ENCODE measurements at regions not wholly inside any gene's neighbourhood (a gene's known extent, or its start where the extent isn't known, plus 50 kb on each side); places are given as distances from the start of the nearest gene placed in this dataset.

DNA sequence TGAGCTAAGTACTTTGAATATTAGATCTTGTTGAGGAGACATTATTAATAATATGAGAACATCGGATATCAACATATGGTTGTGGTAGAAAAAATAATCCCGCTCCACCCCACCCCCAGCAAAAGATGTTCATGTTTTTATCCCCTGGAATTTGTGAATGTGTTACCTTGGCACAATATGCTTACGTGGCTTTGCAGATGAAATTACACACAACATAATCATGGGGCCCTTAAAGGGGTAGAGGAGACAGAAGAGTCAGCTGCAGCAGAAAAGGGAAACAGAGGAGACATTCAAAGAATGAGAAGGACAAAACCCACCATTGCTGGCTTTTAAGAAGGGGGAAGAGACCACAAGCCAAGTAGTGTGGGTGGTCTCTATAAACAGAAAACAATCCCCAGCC, 104.1 kb downstream of the SEC16B start:
- H3K4me2 ChIP-seq (ENCODE audit: low read length), result no peak overlapping the region
- H3K4me1 ChIP-seq (ENCODE audit: control insufficient read depth, insufficient read depth, low read length), result no peaks in the 10 kb centered on the region
- no peak overlapping the region for H3K4me3 ChIP-seq (ENCODE audit: low read length)
- no peak overlapping the region for H3K9ac ChIP-seq (ENCODE audit: low read depth, low read length)
- no peaks in the 10 kb centered on the region for H3K36me3 ChIP-seq (ENCODE audit: insufficient read depth, low read length)
- no peaks in the 10 kb centered on the region for H3K27me3 ChIP-seq (ENCODE audit: control insufficient read depth, insufficient read depth, low read length)
- H3K9me3 ChIP-seq (replicated peaks; ENCODE audit: low read length), result no peaks in the 10 kb centered on the region

DNA sequence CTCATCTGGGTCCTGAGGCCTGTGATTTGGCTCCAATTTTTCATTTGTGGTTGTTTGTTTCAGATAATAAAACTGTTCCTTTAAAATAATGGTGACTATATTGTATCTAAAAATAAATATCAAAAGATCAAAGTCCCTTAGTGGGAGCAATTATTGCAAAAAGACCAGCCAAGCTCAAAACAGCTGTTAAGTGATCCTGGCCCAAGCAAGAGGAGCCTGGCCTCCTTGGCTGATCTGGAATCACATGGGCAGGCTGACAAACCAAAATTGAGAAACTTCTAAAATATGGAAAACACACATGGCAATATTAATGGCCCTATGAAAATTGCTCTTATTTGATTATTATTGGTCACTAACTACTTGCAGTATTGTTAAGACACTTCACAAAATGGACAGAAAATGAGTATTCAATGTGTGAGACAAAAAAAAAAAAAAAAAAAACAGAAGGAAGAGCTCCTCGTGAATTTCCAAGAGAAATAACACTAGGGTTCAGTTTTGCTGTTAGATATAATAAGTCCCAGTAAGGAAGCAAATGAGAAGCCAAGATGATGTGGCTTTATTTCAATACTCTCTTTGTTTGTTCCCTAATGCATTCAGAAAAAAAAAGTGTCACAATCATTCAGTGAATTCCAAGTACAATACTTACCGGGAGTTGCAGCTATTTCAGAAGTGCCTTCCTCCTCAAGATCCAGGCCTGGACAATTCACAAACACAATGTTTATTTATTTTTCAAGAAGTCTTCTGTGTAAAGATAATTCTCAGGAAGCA, 105.1 kb downstream of the SEC16B start:
- Histone ChIP-seq H3K36me3 (ENCODE audit: insufficient read depth, low read length) (no peaks in the 10 kb centered on the region), H3K27me3 (ENCODE audit: control insufficient read depth, insufficient read depth, low read length) (no peaks in the 10 kb centered on the region), H3K4me3 (ENCODE audit: low read length) (no peak overlapping the region), H3K4me2 (ENCODE audit: low read length) (no peak overlapping the region), H3K9me3 (replicated peaks; ENCODE audit: low read length) (no peaks in the 10 kb centered on the region), H3K4me1 (ENCODE audit: control insufficient read depth, insufficient read depth, low read length) (no peaks in the 10 kb centered on the region), H3K9ac (ENCODE audit: low read depth, low read length) (no peak overlapping the region)

DNA sequence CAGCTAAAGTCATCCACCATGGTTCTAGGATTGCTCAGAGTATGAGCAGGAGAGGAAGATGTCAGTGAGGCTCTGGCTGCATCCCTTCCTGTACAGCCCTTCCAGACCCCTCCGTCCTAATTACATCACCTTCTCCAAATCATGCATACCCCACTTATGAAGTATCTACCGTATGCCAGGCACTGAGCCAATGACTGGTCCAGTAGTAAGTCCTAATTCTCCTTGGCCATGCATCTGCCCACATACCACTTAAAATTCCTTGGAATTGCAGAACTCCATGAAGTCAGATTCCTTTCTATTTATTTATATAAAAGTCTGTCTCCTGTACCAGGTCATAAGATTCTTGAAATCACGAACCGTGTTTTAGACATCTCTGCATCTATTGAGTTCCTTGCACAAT, 106.1 kb downstream of the SEC16B start:
- Histone ChIP-seq H3K4me1 (ENCODE audit: control insufficient read depth, insufficient read depth, low read length) (peaks cover 2% of the 10 kb centered on the region), H3K4me3 (ENCODE audit: low read length) (no peak overlapping the region), H3K9ac (ENCODE audit: low read depth, low read length) (no peak overlapping the region), H3K27me3 (ENCODE audit: control insufficient read depth, insufficient read depth, low read length) (no peaks in the 10 kb centered on the region), H3K36me3 (ENCODE audit: insufficient read depth, low read length) (no peaks in the 10 kb centered on the region), H3K9me3 (replicated peaks; ENCODE audit: low read length) (no peaks in the 10 kb centered on the region), H3K4me2 (ENCODE audit: low read length) (no peak overlapping the region)

GRCh38 chr1:177862916-177863315, 106.9 kb downstream of the SEC16B start:
- Histone ChIP-seq H3K4me1 (ENCODE audit: control insufficient read depth, insufficient read depth, low read length) (peaks cover 8% of the 10 kb centered on the region), H3K4me3 (ENCODE audit: low read length) (no peak overlapping the region), H3K9me3 (replicated peaks; ENCODE audit: low read length) (no peaks in the 10 kb centered on the region), H3K36me3 (ENCODE audit: insufficient read depth, low read length) (no peaks in the 10 kb centered on the region), H3K4me2 (ENCODE audit: low read length) (no peak overlapping the region), H3K9ac (ENCODE audit: low read depth, low read length) (no peak overlapping the region), H3K27me3 (ENCODE audit: control insufficient read depth, insufficient read depth, low read length) (no peaks in the 10 kb centered on the region)

- H3K36me3 ChIP-seq (ENCODE audit: insufficient read depth, low read length), result no peaks in the 10 kb centered on the region
- no peaks in the 10 kb centered on the region for H3K9me3 ChIP-seq (replicated peaks; ENCODE audit: low read length)
- H3K4me1 ChIP-seq (ENCODE audit: control insufficient read depth, insufficient read depth, low read length), result peaks cover 8% of the 10 kb centered on the region
- H3K4me2 ChIP-seq (ENCODE audit: low read length), result no peak overlapping the region
- no peak overlapping the region for H3K9ac ChIP-seq (ENCODE audit: low read depth, low read length)
- no peaks in the 10 kb centered on the region for H3K27me3 ChIP-seq (ENCODE audit: control insufficient read depth, insufficient read depth, low read length)
- no peak overlapping the region for H3K4me3 ChIP-seq (ENCODE audit: low read length)
These were observed 110.3 kb downstream of the SEC16B start for GRCh38 chr1:177859572-177859971.

DNA sequence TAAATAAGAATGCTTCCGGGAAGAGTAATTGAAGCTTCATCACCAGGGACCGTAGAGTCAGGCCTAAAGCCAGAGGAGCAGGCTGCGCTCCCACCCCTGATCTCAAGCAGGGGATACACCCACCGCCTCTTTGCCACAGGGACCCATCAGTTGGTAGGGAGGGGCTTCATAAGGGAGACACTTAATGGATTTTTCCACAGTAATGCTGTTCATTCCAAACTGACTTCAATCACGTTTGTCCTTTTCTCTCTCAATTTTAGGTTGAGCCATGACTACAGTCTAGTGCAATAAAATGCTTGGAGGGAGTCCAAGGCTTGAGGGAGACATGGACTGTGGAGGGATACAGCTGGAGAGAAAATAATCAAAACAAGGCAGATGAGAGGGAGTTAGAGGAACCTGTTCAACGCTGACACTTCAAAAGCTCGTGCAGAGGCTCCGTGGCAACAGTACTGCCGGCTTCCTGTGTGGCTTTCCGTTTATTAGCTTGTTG, 111.5 kb downstream of the SEC16B start:
- Histone ChIP-seq H3K4me2 (ENCODE audit: low read length) (peak overlapping the region; percentile 26), H3K4me3 (ENCODE audit: low read length) (no peak overlapping the region), H3K9ac (ENCODE audit: low read depth, low read length) (no peak overlapping the region), H3K9me3 (replicated peaks; ENCODE audit: low read length) (no peaks in the 10 kb centered on the region), H3K36me3 (ENCODE audit: insufficient read depth, low read length) (no peaks in the 10 kb centered on the region), H3K4me1 (ENCODE audit: control insufficient read depth, insufficient read depth, low read length) (peaks cover 8% of the 10 kb centered on the region), H3K27me3 (ENCODE audit: control insufficient read depth, insufficient read depth, low read length) (no peaks in the 10 kb centered on the region)

DNA sequence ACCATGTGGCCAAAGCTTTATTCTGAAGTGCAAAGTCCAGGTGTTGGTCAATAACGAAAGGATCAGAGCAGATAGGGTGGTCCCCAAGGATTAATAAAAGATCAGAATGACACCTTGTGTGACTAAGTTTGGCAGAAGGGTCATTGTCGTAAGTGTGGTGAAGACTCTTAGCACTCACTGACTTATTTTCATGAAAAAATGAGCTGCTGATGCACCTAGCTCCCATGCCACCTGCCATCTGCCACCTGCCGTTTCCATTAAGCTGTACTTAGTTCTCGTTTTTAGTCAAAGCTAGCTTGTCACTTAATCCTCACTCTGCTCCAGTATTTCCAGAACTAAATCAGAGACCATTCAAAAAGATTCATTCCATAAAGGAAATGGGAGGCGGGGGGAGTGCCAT, 112.6 kb downstream of the SEC16B start:
- Histone ChIP-seq H3K27me3 (ENCODE audit: control insufficient read depth, insufficient read depth, low read length) (no peaks in the 10 kb centered on the region), H3K36me3 (ENCODE audit: insufficient read depth, low read length) (no peaks in the 10 kb centered on the region), H3K4me3 (ENCODE audit: low read length) (no peak overlapping the region), H3K9me3 (replicated peaks; ENCODE audit: low read length) (no peaks in the 10 kb centered on the region), H3K4me2 (ENCODE audit: low read length) (no peak overlapping the region), H3K4me1 (ENCODE audit: control insufficient read depth, insufficient read depth, low read length) (peaks cover 8% of the 10 kb centered on the region), H3K9ac (ENCODE audit: low read depth, low read length) (no peak overlapping the region)

GRCh38 chr1:177854951-177855350, 114.9 kb downstream of the SEC16B start:
- H3K4me2 ChIP-seq (ENCODE audit: low read length), result no peak overlapping the region
- no peaks in the 10 kb centered on the region for H3K9me3 ChIP-seq (replicated peaks; ENCODE audit: low read length)
- no peak overlapping the region for H3K9ac ChIP-seq (ENCODE audit: low read depth, low read length)
- no peaks in the 10 kb centered on the region for H3K36me3 ChIP-seq (ENCODE audit: insufficient read depth, low read length)
- H3K27me3 ChIP-seq (ENCODE audit: control insufficient read depth, insufficient read depth, low read length), result no peaks in the 10 kb centered on the region
- no peak overlapping the region for H3K4me3 ChIP-seq (ENCODE audit: low read length)
- H3K4me1 ChIP-seq (ENCODE audit: control insufficient read depth, insufficient read depth, low read length), result peaks cover 8% of the 10 kb centered on the region

- Histone ChIP-seq H3K4me1 (ENCODE audit: control insufficient read depth, insufficient read depth, low read length) (peaks cover 19% of the 10 kb centered on the region), H3K36me3 (ENCODE audit: insufficient read depth, low read length) (no peaks in the 10 kb centered on the region), H3K9ac (ENCODE audit: low read depth, low read length) (no peak overlapping the region), H3K4me2 (ENCODE audit: low read length) (no peak overlapping the region), H3K4me3 (ENCODE audit: low read length) (no peak overlapping the region), H3K9me3 (replicated peaks; ENCODE audit: low read length) (no peaks in the 10 kb centered on the region), H3K27me3 (ENCODE audit: control insufficient read depth, insufficient read depth, low read length) (no peaks in the 10 kb centered on the region)
These were observed 120.1 kb downstream of the SEC16B start for GRCh38 chr1:177849579-177850290.

- Histone ChIP-seq H3K36me3 (ENCODE audit: insufficient read depth, low read length) (no peaks in the 10 kb centered on the region), H3K27me3 (ENCODE audit: control insufficient read depth, insufficient read depth, low read length) (no peaks in the 10 kb centered on the region), H3K9ac (ENCODE audit: low read depth, low read length) (no peak overlapping the region), H3K4me3 (ENCODE audit: low read length) (no peak overlapping the region), H3K4me2 (ENCODE audit: low read length) (no peak overlapping the region), H3K4me1 (ENCODE audit: control insufficient read depth, insufficient read depth, low read length) (peaks cover 19% of the 10 kb centered on the region), H3K9me3 (replicated peaks; ENCODE audit: low read length) (no peaks in the 10 kb centered on the region)
These were observed 120.7 kb downstream of the SEC16B start for GRCh38 chr1:177849130-177849529.

DNA sequence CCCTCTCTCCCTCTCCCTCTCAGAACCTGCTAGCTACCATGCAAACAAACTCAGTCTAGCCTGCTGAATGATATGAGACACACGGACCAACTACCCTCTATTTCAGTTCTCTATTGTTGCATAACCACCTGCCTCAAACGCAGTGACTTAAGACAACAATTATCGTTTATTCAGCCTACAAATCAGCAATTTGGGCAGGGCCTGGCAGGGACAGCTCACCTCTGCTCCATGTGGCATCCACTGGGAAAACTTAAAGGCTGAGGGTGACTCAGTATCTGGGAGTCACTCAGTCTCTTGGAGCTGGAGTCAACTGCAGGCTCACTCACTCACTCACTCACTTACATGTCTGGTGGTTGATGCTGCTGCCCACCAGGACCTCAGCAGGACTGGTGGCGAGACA, 121.3 kb downstream of the SEC16B start:
- H3K4me2 ChIP-seq (ENCODE audit: low read length), result no peak overlapping the region
- no peaks in the 10 kb centered on the region for H3K9me3 ChIP-seq (replicated peaks; ENCODE audit: low read length)
- no peaks in the 10 kb centered on the region for H3K27me3 ChIP-seq (ENCODE audit: control insufficient read depth, insufficient read depth, low read length)
- no peak overlapping the region for H3K9ac ChIP-seq (ENCODE audit: low read depth, low read length)
- H3K4me1 ChIP-seq (ENCODE audit: control insufficient read depth, insufficient read depth, low read length), result peaks cover 19% of the 10 kb centered on the region
- no peaks in the 10 kb centered on the region for H3K36me3 ChIP-seq (ENCODE audit: insufficient read depth, low read length)
- no peak overlapping the region for H3K4me3 ChIP-seq (ENCODE audit: low read length)

GRCh38 chr1:177847843-177848242, 122.0 kb downstream of the SEC16B start:
- H3K4me2 ChIP-seq (ENCODE audit: low read length), result no peak overlapping the region

More at GRCh38 chr1:177847843-177848242, 122.0 kb downstream of the SEC16B start:
- H3K36me3 ChIP-seq (ENCODE audit: insufficient read depth, low read length), result no peaks in the 10 kb centered on the region
- no peak overlapping the region for H3K9ac ChIP-seq (ENCODE audit: low read depth, low read length)
- H3K4me3 ChIP-seq (ENCODE audit: low read length), result no peak overlapping the region
- H3K27me3 ChIP-seq (ENCODE audit: control insufficient read depth, insufficient read depth, low read length), result no peaks in the 10 kb centered on the region
- H3K9me3 ChIP-seq (replicated peaks; ENCODE audit: low read length), result no peaks in the 10 kb centered on the region
- H3K4me1 ChIP-seq (ENCODE audit: control insufficient read depth, insufficient read depth, low read length), result peaks cover 19% of the 10 kb centered on the region

Measured in skeletal muscle satellite cell (primary cell).